Esophagus squamous epithelium (tissue), 4 donors: ENCODE measurements at regions not wholly inside any gene's neighbourhood (a gene's known extent, or its start where the extent isn't known, plus 50 kb on each side); places are given as distances from the start of the nearest gene placed in this dataset.

Source experiments
- POLR2A ChIP-seq, 4 donors: fragments of 450-650 bp; IDR thresholded peaks; one replicate each; pipeline ENCODE4 v1.6.1; 2017; ENCODE audit warnings: antibody characterized with exemption in 4 of 4, mild to moderate bottlenecking in 4 of 4, moderate library complexity in 3 of 4
- TF ChIP-seq, protein P1 (sequence below), 6 experiments: fragments of 450-650 bp in 4 of 6; fragments of 200-600 bp in 2 of 6; sonication (generic) in 2 of 6; IDR thresholded peaks; one replicate each; pipeline ENCODE4 v1.5.1; 2016 to 2019; ENCODE audit warnings: antibody characterized with exemption in 6 of 6, mild to moderate bottlenecking in 4 of 6, moderate library complexity in 4 of 6

DNA sequence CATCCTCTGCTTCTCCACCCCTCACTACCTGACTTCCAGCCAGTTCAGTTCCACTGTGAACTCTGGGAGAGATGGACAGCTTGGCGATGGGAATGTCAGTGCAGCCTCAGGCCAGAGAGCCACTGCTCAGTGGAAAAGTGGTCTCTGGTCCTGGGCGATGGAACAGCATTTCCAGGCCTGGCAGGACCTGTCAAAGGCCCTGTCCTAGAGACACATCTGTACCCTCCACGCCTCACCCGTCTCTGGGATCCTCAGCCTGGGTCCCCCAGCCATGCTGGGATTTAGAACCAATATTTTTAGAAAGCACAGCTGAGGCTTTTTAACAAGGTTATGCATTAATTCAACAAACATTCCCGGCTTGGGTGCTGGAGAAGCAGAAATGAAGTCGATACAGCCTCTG lies 165.7 kb downstream of the MN1 start:
- TF ChIP-seq, protein P1, sequence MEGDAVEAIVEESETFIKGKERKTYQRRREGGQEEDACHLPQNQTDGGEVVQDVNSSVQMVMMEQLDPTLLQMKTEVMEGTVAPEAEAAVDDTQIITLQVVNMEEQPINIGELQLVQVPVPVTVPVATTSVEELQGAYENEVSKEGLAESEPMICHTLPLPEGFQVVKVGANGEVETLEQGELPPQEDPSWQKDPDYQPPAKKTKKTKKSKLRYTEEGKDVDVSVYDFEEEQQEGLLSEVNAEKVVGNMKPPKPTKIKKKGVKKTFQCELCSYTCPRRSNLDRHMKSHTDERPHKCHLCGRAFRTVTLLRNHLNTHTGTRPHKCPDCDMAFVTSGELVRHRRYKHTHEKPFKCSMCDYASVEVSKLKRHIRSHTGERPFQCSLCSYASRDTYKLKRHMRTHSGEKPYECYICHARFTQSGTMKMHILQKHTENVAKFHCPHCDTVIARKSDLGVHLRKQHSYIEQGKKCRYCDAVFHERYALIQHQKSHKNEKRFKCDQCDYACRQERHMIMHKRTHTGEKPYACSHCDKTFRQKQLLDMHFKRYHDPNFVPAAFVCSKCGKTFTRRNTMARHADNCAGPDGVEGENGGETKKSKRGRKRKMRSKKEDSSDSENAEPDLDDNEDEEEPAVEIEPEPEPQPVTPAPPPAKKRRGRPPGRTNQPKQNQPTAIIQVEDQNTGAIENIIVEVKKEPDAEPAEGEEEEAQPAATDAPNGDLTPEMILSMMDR (IDR thresholded peaks at IDR 0.05), result no peak
- no peak for TF ChIP-seq POLR2A (IDR thresholded peaks at IDR 0.05)
